Osteocyte (in vitro differentiated cells): ENCODE measurements at regions not wholly inside any gene's neighbourhood (a gene's known extent, or its start where the extent isn't known, plus 50 kb on each side); places are given as distances from the start of the nearest gene placed in this dataset.

Experiments
- DNase-seq: peaks from one replicate; pipeline ENCODE4 v3.0.0; 2021; ENCODE audit warnings: mixed read lengths; ENCODE audit not compliant: unreplicated experiment; ENCODE audit errors: extremely low spot score
- H3K27ac Mint-ChIP-seq: one replicate; pipeline ENCODE4 v1.8.0; 2021; ENCODE audit warnings: mild to moderate bottlenecking, mixed read lengths; ENCODE audit not compliant: unreplicated experiment
- H3K27me3 Mint-ChIP-seq: one replicate; pipeline ENCODE4 v1.8.0; 2021; ENCODE audit warnings: mixed read lengths; ENCODE audit not compliant: unreplicated experiment
- H3K36me3 Mint-ChIP-seq: one replicate; pipeline ENCODE4 v1.8.0; 2021; ENCODE audit warnings: mixed read lengths; ENCODE audit not compliant: unreplicated experiment
- H3K4me1 Mint-ChIP-seq: one replicate; pipeline ENCODE4 v1.8.0; 2021; ENCODE audit warnings: mixed read lengths; ENCODE audit not compliant: unreplicated experiment
- H3K4me3 Mint-ChIP-seq: one replicate; pipeline ENCODE4 v1.8.0; 2021; ENCODE audit warnings: mild to moderate bottlenecking, moderate library complexity, mixed read lengths; ENCODE audit not compliant: unreplicated experiment
- H3K9me3 Mint-ChIP-seq: one replicate; pipeline ENCODE4 v1.8.0; 2021; ENCODE audit warnings: mixed read lengths; ENCODE audit not compliant: unreplicated experiment
- CTCF ChIP-seq: fragments of 200-600 bp; sonication (generic); IDR thresholded peaks from 2 replicates; pipeline ENCODE4 v1.5.0; 2021; ENCODE audit warnings: antibody characterized with exemption, mild to moderate bottlenecking, moderate library complexity

- Mint-ChIP-seq H3K4me3 (no peak overlapping the region), H3K27ac (no peak overlapping the region), H3K4me1 (no peaks in the 10 kb centered on the region), H3K36me3 (no peaks in the 10 kb centered on the region), H3K27me3 (no peaks in the 10 kb centered on the region), H3K9me3 (peaks cover 21% of the 10 kb centered on the region)
- no peak for DNase-seq
- no peak for TF ChIP-seq CTCF
These were observed 1406.1 kb downstream of the LRFN5 start for GRCh38 chr14:43012817-43013216.

DNA sequence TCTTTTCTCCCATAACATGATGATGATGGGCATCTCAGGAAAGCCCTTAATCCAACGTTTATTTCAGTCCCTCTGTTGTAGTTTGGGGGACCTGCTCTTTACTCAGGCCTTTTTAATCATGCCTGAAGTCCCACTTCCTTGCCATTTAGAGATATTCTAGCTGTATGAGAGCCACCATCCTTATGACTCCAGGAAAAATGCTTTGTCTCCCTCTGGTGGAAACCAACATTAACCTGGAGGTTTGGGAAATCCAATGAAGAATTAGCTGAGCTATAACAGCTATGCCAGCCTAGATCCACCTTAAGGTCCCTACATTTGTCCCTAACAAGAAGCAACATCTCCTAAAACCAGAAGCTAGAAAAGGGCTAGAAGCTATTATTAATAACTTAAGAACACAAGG is 1399.1 kb downstream of the LRFN5 start:
- H3K4me3 Mint-ChIP-seq, result no peak overlapping the region
- no peaks in the 10 kb centered on the region for H3K4me1 Mint-ChIP-seq
- peaks cover 35% of the 10 kb centered on the region for H3K9me3 Mint-ChIP-seq
- DNase-seq, result no peak
- no peak overlapping the region for H3K27ac Mint-ChIP-seq
- no peaks in the 10 kb centered on the region for H3K27me3 Mint-ChIP-seq
- TF ChIP-seq CTCF, result peak; percentile 32
- H3K36me3 Mint-ChIP-seq, result no peaks in the 10 kb centered on the region

DNA sequence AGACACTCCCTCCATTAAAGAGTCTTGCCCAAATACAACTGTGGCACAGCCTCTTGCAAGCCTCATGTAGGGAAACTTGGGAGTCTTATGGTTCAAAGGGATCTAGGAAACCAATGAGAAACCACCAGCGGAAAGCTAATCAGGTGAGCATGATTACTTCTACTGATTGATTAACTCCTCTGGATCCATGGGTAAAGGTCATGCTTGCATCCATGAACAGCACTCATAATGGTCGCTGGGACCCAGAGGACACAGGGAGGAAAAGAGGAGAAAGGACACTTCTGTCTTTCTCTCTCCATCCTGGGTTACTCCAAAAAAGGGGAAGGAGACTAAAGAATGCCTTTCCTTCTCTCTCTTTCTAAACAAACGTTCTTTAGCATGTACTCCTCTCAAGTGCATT is 1397.2 kb downstream of the LRFN5 start:
- TF ChIP-seq CTCF, result no peak
- H3K4me3 Mint-ChIP-seq, result no peak overlapping the region
- H3K36me3 Mint-ChIP-seq, result no peaks in the 10 kb centered on the region
- H3K9me3 Mint-ChIP-seq, result peaks cover 42% of the 10 kb centered on the region
- H3K4me1 Mint-ChIP-seq, result no peaks in the 10 kb centered on the region
- no peak overlapping the region for H3K27ac Mint-ChIP-seq
- no peaks in the 10 kb centered on the region for H3K27me3 Mint-ChIP-seq
- no peak for DNase-seq

DNA sequence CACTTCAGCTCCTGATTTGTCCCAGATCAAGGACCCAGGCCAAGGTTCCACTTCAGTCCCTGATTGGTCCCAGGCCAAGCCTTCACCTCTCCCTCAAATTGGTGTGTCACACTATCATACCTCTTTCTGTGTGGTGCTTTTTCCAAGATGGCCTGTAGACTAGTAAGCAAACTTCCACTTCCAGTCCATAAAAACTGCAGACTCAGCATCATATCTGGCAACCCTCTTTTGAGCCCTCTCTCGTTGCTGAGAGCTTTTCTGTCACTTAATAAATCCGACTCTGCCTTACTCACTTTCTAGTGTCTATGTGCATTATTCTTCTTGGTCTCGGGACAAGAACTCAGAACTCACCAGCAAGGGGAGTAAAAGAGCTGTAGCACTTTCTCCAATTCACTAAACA is 1395.1 kb downstream of the LRFN5 start:
- no peak for TF ChIP-seq CTCF
- Mint-ChIP-seq H3K9me3 (peaks cover 39% of the 10 kb centered on the region), H3K27ac (no peak overlapping the region), H3K4me1 (no peaks in the 10 kb centered on the region), H3K27me3 (no peaks in the 10 kb centered on the region), H3K36me3 (no peaks in the 10 kb centered on the region), H3K4me3 (no peak overlapping the region)
- no peak for DNase-seq

- TF ChIP-seq CTCF, result no peak
- Mint-ChIP-seq H3K4me3 (no peak overlapping the region), H3K36me3 (no peaks in the 10 kb centered on the region), H3K9me3 (no peaks in the 10 kb centered on the region), H3K27ac (no peak overlapping the region), H3K4me1 (peaks cover 6% of the 10 kb centered on the region), H3K27me3 (no peaks in the 10 kb centered on the region)
- DNase-seq, result no peak
These were observed 1387.5 kb downstream of the LRFN5 start for GRCh38 chr14:42994051-42994736.
